GM21390 (cell line): ENCODE measurements at regions not wholly inside any gene's neighbourhood (a gene's known extent, or its start where the extent isn't known, plus 50 kb on each side); places are given as distances from the start of the nearest gene placed in this dataset.

ENCODE experiments used
- ATAC-seq: cut with Tn5 transposase; IDR thresholded peaks from one replicate; pipeline ENCODE4 v1.9.1; 2021; ENCODE audit not compliant: unreplicated experiment

DNA sequence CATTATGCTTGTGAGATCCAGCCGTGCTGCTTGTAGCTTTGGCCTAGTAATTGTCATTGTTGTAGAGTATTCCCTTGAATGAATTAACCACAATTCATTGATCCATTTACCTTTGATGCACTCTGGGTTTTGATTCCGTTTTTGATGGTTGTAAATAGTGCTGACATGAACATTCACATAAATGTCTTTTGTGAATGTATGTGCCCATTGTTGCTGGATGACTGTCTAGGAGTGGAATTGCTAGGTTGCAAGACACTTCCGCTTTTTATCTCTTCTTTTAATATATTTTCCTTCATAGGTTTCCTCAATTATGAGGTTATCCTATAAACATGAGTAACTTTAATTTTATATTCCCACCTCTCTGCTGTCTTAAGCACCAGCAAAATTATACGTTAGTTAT, 104.8 kb upstream of the CCDC68 start:
- no peak for ATAC-seq

DNA sequence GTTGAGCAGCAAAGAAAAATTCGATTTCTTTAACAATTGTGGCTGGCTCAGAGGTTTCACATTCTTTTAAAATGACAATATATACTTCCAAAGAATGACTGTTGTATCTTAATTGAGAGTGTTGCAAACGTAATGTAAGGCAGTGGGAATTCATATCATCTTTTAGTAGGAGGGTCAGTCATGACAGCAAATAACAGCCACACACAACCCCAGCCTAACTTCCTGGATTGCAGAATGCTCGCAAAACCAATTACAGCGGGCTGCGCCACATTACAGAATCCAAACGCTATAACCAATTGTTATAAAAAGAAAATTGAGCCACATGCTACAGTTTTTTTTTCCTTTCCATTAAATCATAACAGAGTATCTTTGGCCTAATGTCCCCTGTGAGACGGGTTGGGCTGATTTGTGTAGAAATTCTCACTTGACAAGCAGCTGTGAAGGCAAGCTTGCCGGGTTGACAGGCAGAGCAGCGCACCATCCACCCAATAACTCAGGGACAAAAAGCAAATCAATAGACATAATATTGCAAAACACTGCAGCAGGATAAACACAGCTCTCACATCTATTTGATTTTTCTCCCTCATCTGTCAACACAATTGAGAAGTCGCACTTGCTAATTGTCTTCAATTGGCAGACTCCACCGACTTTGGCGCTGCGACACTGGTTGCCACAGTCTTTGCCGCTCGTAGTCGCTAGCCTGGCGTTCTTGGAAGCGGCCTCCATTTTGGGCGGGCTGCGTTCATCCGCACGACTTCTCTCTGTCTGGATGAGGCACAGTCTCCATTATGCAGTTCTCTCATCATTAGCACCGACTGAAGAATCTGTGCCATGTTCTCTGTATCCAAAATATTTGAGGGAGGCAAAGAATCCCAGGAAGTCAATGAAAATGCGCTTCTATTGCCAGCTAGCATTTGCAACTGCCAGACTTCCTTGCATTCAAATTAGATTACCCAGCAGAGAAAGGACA, 95.0 kb upstream of the CCDC68 start:
- ATAC-seq = no peak

DNA sequence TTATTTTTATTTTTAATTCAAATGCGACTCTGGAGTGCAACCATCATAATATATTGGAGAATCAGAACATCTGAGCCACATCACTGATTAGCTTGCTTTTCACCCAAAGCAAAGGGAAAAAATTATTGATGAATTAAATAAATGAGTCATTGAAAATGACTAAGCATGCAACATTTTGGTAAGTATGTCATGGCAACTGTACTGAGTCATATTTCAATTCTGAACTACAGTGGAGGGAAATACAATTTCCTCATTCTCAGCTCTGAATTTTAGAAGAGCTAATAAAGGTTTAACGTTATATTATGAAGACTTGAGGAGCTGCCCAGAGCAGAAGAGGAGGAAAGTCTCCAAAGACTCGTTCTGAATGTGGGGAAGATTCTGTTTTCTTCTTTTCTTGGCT, 89.6 kb upstream of the CCDC68 start:
- ATAC-seq = no peak

DNA sequence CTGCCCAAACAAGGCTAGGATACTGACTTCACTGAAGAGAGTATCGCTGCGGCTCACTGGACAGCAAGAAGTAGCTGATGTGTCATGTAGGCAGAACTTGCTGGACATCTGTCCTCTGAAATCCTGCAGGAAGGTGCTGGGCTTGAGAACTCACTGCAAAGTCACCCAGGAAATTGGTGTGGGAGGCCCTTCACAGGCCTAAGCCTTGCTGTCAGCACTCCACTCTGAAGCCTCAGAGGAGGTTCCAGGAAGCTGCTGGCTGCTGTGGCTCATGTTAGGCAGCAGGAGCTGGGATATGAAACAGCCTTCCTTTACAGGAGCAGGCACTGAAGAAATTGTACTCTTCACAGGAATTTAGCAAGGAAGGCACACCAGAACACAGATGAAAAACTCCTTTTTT, 88.3 kb upstream of the CCDC68 start:
- no peak for ATAC-seq

DNA sequence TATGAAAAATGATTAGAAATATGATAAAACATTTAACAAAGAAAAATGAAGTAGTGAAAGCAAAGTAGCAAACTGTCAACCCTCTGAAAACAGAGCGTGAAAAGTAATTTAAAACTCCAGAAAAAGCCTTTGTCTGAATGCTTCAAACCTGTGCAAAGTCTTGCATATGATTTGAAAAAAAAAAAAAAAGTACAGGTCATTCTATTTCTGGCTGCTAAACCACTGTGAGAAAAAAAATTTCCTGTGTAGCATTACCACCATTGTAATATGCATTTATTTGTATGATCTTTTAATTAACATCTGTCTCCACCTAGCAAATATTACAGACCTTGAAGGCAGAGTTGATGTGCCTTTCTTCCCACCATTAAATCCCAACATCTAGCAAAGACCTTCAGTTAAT, 82.1 kb upstream of the CCDC68 start:
- ATAC-seq = no peak

DNA sequence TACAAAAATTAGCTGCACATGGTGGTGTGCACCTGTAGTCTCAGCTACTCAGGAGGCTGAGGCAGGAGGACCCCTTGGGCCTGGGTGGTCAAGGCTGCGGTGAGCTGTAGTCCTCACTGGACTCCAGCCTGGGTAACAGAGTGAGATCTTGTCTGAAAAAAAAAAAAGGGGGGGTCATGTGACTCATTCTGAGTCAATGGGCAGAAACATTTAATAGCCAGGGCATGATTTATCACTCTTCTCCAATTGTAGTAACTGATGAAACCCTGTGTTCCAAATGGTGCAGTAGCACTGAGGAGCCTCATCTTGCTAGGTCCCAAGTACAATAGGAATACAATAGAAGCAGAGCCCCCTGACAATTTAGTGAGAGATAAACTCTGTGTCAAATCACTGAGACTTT, 78.9 kb upstream of the CCDC68 start:
- no peak for ATAC-seq

DNA sequence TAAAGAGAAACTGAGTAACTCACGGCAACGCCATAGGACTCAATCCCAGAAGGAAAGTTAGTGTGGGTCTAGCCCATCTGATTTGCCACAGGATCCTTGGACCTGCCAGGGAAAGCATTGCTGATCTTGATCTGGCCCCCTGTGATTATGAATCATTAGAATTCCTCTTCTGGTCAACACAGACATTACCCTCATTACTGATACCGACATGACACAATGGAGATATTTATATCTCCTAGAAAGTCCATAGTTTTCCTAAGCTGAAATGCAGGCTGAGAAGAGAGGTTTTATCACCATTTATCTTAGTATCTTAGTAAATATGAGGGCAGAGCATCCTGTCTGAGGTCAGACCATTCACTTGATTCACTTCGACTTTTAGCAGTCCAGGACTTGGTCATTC, 75.5 kb upstream of the CCDC68 start:
- no peak for ATAC-seq

DNA sequence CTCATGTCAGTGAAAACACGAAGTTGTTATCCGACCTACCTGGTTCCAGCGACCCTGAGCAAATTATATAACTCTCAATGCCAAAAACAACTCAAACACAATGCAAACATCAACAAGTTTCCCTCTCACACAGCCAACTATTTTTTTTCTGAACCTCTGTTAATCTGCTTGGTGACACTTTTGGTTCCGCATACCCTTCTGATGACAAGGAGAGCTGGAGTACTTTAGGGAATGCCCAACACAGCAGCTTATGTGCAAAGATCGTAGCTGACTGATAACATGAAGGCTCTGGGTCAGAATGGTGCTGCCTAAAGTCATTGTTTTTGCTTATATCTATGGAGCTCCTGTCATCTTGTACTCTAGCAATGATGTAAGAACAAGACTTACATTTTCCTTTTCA, 72.7 kb upstream of the CCDC68 start:
- no peak for ATAC-seq

DNA sequence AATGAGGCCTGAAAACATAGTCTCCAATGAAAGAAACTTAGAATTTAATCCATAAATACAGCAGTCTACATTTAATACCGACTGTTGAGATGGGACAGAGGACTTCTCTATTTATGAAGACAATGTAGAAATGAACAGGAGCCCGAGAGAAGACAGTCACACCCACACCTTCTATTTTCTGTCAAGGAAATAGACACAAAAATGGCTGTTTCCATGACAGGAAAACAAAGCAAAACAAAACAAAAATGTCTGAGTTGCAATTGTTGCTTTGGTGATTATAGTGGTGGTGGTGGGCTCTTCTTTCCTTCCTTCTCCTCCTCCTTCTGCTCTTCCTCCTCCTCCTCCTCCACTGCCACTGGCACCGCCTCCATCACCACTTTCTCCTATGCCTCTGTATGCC, 72.3 kb upstream of the CCDC68 start:
- no peak for ATAC-seq

DNA sequence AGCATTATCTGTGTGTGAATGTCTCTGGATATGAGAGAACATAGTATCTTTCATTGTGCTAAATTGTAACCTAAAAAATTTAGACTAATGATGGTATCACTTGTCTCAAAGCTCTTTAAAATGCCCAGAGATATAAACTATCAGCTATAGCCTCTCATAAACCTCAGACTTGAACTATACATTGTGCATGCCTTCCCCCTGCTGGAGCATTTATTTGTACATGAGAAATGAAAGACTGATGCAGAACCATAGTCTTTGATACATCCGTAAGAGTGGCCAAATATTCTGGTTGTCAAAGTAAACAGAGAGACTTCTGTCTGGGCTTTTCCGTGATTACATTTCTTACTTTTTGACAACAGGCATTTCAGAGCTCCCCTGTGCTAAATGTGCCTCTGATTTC, 71.9 kb upstream of the CCDC68 start:
- ATAC-seq = no peak

DNA sequence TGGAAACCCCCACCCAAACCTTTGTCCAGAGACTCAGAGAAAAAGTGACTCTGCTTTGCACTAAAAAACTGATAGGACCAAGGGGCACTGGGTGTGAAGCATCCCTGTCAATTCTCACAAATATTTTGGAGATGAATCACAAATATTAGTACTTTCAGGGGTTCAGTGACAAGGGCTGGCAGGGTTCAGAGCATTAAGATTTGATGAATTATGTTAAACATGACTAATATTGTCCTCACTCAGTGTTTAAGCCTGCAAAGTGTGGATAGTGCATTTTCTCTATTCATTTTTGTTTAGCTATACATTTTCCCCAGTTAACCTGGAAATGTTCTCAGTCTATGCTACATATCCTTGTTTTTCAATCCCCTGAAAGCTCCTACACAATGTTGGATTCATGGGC, 65.3 kb upstream of the CCDC68 start:
- ATAC-seq = no peak

DNA sequence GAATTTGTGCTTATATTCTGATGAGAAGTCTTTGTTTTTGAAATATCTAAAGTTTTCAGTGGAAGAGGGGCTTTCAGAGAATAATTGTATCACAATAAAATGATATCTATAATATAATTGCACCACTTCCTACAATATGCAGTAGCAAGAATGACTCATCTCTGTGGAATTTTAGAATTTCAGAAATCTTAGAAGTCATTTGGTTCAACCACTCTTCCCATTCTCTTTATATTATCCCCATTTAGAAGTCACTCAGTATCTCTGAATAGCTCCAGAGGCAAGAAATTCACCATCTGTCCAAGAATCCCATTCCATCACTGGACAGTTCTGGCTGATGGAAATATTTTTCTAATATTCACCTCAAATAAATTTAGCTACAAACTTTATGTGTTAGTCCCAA, 59.3 kb upstream of the CCDC68 start:
- no peak for ATAC-seq

DNA sequence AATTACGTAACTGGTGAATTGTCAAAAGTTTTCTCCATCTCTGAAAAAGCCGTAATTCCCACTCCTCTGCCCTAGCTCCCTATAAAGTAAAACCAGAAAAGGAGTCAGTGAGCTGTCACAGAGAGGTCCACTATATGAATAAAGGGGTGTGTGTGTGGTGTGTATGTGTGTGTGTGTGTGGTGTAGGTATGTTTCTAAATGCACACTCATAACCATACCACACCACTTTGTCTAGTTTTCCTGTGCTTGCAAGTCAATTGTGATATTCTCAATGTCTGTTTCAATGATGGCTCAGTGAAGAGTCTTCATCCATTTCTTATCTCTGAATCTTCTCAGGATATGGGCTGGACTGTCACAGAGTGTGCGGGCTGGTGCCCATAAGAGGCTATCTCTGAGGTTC, 54.8 kb upstream of the CCDC68 start:
- ATAC-seq = no peak

DNA sequence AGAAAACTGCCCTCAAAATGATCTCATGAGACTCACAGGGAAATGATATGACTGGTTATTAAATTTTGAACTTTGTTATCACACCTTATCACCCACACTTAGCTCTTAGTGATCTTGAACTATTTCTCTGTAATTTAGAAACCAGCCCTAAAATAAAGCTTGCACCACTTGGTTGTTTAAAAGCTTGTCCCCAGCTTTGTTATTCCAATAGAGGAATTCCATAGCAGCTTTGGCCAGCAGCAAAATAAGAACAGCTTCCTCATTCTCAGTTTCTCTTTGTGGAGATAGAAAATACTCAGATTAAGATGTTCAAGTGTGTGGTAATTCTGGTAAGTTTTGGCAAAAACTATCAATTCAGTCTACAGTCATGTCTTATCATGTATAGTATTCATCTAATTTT, 54.4 kb upstream of the CCDC68 start:
- ATAC-seq = no peak

DNA sequence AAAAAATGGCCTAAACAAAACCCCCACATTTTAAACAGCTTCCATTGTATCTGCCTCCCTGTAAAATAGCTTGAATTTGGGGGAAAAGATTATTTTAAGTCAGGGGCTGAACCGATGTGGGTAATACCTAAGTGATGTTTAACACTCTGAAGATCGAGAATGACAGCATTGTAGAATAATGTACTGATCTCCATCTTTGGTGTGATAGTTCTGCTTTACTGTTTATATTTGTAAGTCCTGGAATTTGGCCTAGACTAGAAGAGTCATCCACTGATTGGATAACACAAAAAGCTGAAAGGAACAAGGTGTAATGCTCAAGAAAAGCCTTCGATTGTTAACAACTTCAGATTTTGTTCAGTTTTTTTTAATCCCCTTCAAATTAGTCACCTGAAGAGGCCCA, 53.8 kb upstream of the CCDC68 start:
- no peak for ATAC-seq

DNA sequence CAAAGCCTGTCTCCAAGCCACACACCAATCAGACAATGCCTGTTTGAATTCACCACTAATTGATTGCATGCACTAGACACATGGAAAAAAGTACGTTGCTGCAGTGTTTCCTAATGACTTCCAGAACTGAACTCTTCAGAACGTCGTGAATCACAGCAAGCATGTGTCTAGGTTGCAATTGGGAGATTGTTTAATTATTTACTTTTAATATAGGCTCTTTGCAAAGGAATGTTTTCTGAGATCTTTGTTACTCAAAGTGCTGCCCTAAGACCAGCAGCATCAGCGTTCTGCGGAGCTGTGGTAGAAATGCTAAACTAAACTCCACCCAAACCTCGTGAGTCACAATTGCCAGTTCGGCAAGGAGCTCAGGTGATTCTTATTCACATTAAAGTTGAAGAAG, 52.7 kb upstream of the CCDC68 start:
- no peak for ATAC-seq
